GM19324 (cell line): ENCODE measurements at regions not wholly inside any gene's neighbourhood (a gene's known extent, or its start where the extent isn't known, plus 50 kb on each side); places are given as distances from the start of the nearest gene placed in this dataset.

ENCODE experiments used
- ATAC-seq: cut with Tn5 transposase; IDR thresholded peaks from one replicate; pipeline ENCODE4 v1.9.1; 2021; ENCODE audit warnings: mild to moderate bottlenecking, moderate library complexity; ENCODE audit not compliant: unreplicated experiment, low FRiP score

- ATAC-seq = no peak
Observed at GRCh38 chr2:226623587-226624368, 175.8 kb downstream of the IRS1 start.

- ATAC-seq = no peak
Observed at GRCh38 chr2:226622484-226622883, 177.1 kb downstream of the IRS1 start.

DNA sequence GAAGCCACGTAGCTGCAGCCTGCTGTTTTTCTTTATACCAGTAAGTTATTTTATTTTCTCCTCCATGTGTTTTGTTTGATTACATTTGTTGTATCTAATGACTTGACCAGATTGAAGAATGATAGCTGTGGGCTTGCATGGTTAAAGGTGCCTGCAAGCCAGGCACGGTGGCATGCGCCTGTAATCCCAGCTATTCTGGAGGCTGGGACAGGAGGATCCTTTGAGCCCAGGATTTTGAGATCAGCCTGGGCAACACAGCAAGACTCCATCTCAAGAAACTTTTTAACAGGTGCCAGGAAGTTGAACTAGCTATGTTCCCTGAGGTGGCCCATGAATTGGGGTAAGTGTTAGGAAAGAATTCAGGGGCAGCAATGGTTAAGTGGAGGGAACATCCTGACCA lies 179.4 kb downstream of the IRS1 start:
- ATAC-seq = no peak

DNA sequence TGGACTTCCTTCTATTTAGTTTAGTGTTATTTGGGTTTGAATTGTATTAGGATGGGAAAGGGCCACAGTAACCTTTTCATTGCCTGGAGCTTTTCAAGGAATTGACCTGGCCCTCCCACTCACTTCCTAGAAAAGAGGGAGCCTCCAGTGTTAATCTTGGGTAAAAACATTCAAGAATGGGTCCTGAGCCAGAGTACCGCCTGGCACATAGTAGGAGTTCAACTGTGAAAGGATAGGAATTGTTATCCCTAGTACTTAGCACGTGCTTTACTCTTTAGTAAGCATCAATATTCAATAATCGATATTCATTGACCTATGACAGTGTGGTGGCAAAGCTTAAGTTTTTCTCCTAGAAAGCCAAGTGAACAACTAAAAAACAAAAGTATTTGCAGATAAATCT lies 179.9 kb downstream of the IRS1 start:
- no peak for ATAC-seq

DNA sequence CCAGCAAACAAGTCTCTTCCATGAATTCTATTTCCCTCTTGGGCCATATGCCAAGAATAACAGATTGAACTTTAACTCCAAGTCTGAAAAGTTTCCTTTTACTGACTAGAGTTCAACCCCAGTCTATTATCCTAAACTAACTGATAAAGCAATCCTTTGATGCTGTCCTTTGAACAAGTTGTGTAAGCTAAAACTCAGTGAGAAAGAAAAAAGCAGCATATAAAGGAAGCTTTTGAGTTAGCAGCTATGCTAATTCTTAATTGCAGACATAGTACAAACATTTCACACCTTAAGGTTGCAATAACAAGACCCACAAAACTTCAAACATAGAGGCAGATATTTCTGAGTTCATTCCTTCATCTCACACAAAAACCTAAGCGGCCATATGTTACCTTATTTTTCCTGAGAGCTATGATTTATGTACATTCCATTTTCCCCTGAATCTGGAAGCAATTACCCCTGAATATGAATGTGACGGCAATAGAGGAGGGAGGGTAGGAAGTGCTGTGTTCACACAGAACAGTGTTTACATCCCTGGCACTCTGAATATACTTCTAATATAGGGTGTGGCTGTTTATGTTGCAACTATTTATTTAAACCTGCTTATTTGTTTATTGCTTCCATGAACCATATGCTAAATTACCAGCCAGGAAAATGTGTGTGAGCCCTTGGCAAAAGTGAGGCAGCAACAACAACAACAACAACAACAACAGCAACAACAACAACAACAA lies 180.6 kb downstream of the IRS1 start:
- no peak for ATAC-seq

- ATAC-seq = no peak
Observed at GRCh38 chr2:226618544-226618874, 181.1 kb downstream of the IRS1 start.

GRCh38 chr2:226615891-226616290 lies 183.7 kb downstream of the IRS1 start:
- no peak for ATAC-seq

GRCh38 chr2:226611944-226612318 lies 187.7 kb downstream of the IRS1 start:
- ATAC-seq = no peak

GRCh38 chr2:226611196-226611943 lies 188.2 kb downstream of the IRS1 start:
- ATAC-seq = no peak

DNA sequence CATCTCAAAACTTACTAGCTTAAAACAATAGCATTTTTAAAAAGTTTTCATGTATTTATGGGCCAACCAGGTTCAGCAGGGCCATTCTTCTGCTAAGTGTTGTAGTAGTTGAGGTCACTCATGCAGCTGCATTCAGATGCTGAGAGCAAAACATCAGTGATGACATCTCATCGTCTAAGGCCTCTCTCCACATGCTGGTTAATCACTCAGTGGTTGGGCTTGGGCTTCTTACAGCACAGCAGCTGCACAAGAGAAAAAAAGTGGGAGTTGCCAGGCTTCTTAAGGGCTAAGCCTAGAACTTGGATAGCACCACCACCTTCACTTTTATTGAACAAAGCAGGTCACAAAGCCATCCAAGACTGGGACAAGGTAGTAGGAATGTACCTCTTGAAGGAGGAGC lies 190.3 kb downstream of the IRS1 start:
- ATAC-seq = no peak

DNA sequence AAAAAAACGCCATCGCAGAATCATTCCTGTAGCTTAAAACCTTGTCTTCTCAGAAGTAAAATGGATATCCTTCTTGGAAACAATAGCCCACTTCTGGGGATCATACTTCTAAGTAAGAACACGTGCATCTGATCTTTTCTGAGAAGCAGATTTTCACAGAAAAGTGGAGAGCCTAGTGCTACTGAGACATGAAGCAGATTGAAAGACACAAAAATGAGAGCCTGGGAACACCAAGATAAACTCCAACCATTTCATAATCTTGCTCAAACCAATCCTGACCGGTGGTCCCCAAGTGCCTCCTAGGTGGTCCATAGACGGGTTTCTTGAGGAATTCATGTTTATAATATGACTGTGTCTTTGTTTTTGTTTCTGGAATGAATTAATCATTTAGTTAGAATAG lies 191.2 kb downstream of the IRS1 start:
- ATAC-seq = no peak

DNA sequence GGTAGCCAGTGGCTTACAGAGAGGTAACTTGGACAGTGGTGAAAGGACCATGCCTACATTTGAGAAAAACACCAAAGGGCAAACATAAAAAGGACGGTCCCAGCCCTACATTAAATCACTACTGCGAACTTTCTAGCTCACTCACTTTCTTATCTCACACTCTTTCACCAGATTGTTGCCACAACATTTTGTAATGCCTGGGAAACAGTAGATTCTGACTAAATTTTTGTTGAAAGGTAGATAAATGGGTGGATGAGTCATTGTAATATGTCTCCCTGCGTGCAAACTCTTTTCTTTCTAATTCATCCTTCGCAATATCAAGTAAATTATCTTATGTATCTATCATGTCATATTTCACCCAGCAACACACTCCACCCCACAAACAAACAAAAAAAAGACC lies 192.2 kb downstream of the IRS1 start:
- ATAC-seq = no peak

DNA sequence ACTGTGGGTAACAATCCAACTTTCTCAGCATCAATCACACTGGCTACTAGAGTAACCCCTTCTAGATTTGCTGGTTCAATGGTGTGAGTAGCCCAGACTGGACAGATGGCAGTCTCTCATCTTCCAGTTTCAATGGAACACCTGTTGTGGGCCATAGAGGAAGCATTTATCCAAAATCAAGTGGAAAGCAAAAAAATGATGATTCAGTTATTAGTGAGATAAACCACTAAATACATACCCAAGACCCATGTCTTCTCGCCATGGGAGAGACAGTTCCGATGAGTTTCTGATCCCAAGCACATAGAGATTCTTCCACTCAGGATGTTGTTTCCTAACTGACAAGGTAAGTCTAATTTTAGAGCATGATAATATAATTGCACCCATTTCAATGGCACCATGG lies 194.0 kb downstream of the IRS1 start:
- ATAC-seq = no peak

DNA sequence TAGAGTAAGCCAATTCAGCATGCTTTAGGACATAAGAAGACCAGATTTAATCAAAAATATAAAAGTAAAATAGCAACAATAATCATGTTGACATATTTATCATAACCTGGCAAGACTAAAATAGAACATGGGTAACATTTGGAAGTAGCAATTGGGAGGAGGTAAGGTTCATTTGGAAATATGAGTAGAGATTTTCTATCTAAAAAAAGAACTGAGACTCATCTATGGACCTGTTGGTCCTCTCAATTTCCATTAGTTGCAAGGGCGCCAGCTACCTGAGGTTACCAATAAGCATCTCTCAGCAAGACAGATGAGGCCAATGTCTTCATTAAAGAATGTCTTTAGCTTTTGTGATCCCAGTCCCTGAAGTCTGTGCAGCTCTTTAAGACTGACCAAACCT lies 196.0 kb downstream of the IRS1 start:
- no peak for ATAC-seq

- ATAC-seq = no peak
Observed at GRCh38 chr2:226601881-226602662, 197.5 kb downstream of the IRS1 start.

DNA sequence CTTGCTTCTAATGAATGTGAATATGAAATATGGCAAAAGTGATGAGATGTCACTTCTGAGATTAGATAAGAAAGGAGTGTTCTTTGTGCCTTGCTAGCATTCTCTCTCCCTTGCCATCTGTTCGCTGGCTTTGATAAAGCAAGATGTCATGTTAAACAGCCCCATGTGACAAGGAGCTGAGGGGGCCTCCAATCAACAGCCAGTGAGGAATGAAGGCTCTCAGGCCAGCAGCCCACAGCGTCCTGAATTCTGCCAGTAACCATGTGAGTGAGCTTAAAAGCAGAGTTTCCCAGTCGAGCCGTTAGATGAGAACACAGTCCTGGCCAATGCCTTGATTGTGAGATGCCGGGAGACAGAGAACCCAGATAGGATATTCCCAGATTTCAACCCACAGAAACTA lies 198.8 kb downstream of the IRS1 start:
- no peak for ATAC-seq

GRCh38 chr2:226600184-226600583 lies 199.4 kb downstream of the IRS1 start:
- no peak for ATAC-seq

GRCh38 chr2:226589043-226589442 lies 210.6 kb downstream of the IRS1 start:
- no peak for ATAC-seq

- no peak for ATAC-seq
Observed at GRCh38 chr2:226585130-226585561, 214.5 kb downstream of the IRS1 start.

DNA sequence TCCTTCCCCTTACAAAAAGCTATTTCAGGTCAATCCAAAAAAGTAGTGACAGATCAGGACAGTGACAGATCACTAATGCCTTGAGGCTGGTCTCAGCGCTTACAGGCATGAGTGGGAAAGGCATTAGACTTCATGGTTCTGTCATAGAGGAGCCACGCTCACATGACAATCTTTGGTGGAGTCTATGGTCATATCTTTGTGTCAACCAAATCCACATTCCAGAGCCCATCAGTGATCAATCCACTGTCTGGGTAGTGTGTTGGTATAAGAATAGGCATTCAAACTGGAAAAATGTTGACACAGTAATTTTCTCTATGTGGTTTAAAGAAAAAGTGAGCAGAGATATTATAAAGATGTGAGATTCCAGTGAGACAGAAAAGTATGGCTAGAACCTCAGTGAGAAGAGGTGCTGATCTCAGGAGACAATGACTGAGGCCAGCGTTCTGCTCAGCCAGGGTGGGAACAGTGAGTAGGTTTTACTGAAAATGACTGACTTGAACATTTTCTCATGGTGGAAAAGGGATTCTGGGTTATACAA lies 215.0 kb downstream of the IRS1 start:
- ATAC-seq = no peak

GRCh38 chr2:226583715-226584114 lies 215.9 kb downstream of the IRS1 start:
- ATAC-seq = no peak
